Esophagus muscularis mucosa (tissue), 4 donors: ENCODE measurements at regions not wholly inside any gene's neighbourhood (a gene's known extent, or its start where the extent isn't known, plus 50 kb on each side); places are given as distances from the start of the nearest gene placed in this dataset.

ENCODE experiments used
- DNase-seq: peaks from one replicate; pipeline ENCODE4 v3.0.0-alpha.2; 2017; ENCODE audit errors: extremely low spot score
- H3K27ac ChIP-seq, 4 donors: fragments of 200-600 bp; sonication (generic); replicated peaks in 1 of 4; 1 replicate in 3 of 4; 2 replicates in 1 of 4; pipeline ENCODE4 v1.5.1; 2016 to 2019; ENCODE audit warnings: mild to moderate bottlenecking in 1 of 4
- H3K27me3 ChIP-seq, 4 donors: fragments of 200-600 bp; sonication (generic); one replicate each; pipeline versions ENCODE4 v1.5.1 to v1.6.0; 2016 to 2019
- H3K36me3 ChIP-seq, 4 donors: fragments of 200-600 bp; sonication (generic); one replicate each; pipeline ENCODE4 v1.5.1; 2016 to 2019
- H3K4me1 ChIP-seq, 4 donors: fragments of 200-600 bp; sonication (generic); one replicate each; pipeline ENCODE4 v1.5.1; 2016 to 2019
- H3K4me3 ChIP-seq, 4 donors: fragments of 200-600 bp; sonication (generic); 1 replicate in 2 of 4; 2 replicates in 2 of 4; pipeline ENCODE4 v1.5.1; 2016 to 2019; ENCODE audit warnings: mild to moderate bottlenecking in 4 of 4, moderate library complexity in 1 of 4
- H3K9me3 ChIP-seq, 4 donors: fragments of 200-600 bp; sonication (generic); 1 replicate in 3 of 4; 2 replicates in 1 of 4; pipeline ENCODE4 v1.5.1; 2016 to 2019
- WGBS: methylation state at CpG from one replicate; pipeline ENCODE4 v1.1.5; 2018; 5-methylcytosine and 5-hydroxymethylcytosine counted together
- intact Hi-C: fragments of 100-400 bp; cut with DNase I; formaldehyde crosslinking; loops from one replicate; pipeline ENCODE4 v1.15.1; 2023
- TF ChIP-seq, protein P1 (sequence below), 3 experiments: fragments of 200-600 bp in 2 of 3; fragments of 450-650 bp in 1 of 3; sonication (generic) in 2 of 3; IDR thresholded peaks; one replicate each; pipeline ENCODE4 v1.5.1; 2017 to 2019; ENCODE audit warnings: antibody characterized with exemption in 3 of 3, mild to moderate bottlenecking in 2 of 3, moderate library complexity in 1 of 3

DNA sequence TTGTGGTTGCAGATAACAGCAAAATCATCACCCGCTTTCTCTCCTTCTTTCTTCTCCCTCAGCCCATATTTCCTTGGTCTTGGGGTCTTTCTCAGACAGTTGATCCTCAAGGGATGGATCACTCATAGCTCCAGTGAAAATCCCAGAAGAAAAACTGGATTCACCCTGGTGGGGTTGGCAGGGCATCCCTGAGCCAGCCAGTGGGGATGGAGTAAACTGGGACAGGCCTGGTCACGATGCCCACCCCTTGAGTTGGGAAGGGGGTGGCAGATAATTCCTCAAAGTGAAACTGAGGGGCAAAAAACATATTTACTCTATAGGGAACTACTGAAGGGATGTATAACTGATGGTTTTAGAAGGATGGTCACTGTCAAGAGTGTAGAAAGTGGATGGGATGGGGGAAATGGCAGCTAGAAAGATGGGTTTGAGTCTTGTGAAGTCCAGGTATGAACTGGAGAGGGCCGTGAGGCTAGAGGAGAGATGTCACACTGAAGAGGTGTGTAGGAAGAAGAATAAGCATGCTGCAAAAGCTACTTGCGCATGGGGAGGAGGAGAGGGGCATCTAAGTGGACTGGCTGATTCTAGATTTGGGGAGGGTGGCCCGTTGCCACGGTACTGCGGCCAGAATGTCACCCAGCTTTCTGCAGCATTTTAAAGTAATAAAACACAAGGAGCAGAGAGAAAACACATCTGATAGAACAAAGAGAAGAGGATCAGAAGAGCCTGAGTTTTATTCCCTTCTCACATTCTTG lies 162.8 kb downstream of the PJA2 start:
- Histone ChIP-seq H3K27ac (no peak overlapping the region), H3K9me3 (peaks cover 0 to 15% (median 12%) of the 10 kb centered on the region in 4 donors), H3K4me3 (no peak overlapping the region), H3K27me3 (no peaks in the 10 kb centered on the region), H3K4me1 (no peaks in the 10 kb centered on the region), H3K36me3 (no peaks in the 10 kb centered on the region)
- WGBS = 93% methylated on average over 7 of the region's 7 CpGs
- TF ChIP-seq, protein P1, sequence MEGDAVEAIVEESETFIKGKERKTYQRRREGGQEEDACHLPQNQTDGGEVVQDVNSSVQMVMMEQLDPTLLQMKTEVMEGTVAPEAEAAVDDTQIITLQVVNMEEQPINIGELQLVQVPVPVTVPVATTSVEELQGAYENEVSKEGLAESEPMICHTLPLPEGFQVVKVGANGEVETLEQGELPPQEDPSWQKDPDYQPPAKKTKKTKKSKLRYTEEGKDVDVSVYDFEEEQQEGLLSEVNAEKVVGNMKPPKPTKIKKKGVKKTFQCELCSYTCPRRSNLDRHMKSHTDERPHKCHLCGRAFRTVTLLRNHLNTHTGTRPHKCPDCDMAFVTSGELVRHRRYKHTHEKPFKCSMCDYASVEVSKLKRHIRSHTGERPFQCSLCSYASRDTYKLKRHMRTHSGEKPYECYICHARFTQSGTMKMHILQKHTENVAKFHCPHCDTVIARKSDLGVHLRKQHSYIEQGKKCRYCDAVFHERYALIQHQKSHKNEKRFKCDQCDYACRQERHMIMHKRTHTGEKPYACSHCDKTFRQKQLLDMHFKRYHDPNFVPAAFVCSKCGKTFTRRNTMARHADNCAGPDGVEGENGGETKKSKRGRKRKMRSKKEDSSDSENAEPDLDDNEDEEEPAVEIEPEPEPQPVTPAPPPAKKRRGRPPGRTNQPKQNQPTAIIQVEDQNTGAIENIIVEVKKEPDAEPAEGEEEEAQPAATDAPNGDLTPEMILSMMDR (IDR thresholded peaks at IDR 0.05) = no peak
- DNase-seq = no peak
- intact Hi-C loops = no loop called here
